ENCODE measurements at regions not wholly inside any gene's neighbourhood (a gene's known extent, or its start where the extent isn't known, plus 50 kb on each side); places are given as distances from the start of the nearest gene placed in this dataset.
A peak's percentile ranks its signal among the peaks of the same experiment; 100 is the strongest.

- DNase-seq (ENCODE audit: insufficient read length, low spot score) (no peak), FAIRE-seq (no peak)
- TF ChIP-seq POLR2A (IDR thresholded peaks at IDR 0.05; ENCODE audit: low read depth, low read length) = no peak
Measured at GRCh38 chr11:15800111-15800800, 556.1 kb downstream of the SOX6 start.

- no peak for FAIRE-seq
- TF ChIP-seq POLR2A (IDR thresholded peaks at IDR 0.05; ENCODE audit: low read depth, low read length) = no peak
Measured at GRCh38 chr11:15801126-15801525, 555.2 kb downstream of the SOX6 start.

GRCh38 chr11:15801616-15802015 is 554.7 kb downstream of the SOX6 start:
- no peak for TF ChIP-seq POLR2A (IDR thresholded peaks at IDR 0.05; ENCODE audit: low read depth, low read length)
- FAIRE-seq = no peak
- DNase-seq (ENCODE audit: insufficient read length, low spot score) = no peak

More at GRCh38 chr11:15801126-15801525, 555.2 kb downstream of the SOX6 start:
- DNase-seq (ENCODE audit: insufficient read length, low spot score) = no peak

- DNase-seq (ENCODE audit: insufficient read length, low spot score) (no peak), FAIRE-seq (no peak)
- TF ChIP-seq POLR2A (IDR thresholded peaks at IDR 0.05; ENCODE audit: low read depth, low read length) = no peak
Measured at GRCh38 chr11:15805726-15806125, 550.6 kb downstream of the SOX6 start.

GRCh38 chr11:15806217-15806616 is 550.1 kb downstream of the SOX6 start:
- no peak for FAIRE-seq
- no peak for DNase-seq (ENCODE audit: insufficient read length, low spot score)

GRCh38 chr11:15807827-15808226 is 548.5 kb downstream of the SOX6 start:
- no peak for TF ChIP-seq POLR2A (IDR thresholded peaks at IDR 0.05; ENCODE audit: low read depth, low read length)
- no peak for FAIRE-seq
- no peak for DNase-seq (ENCODE audit: insufficient read length, low spot score)

More at GRCh38 chr11:15806217-15806616, 550.1 kb downstream of the SOX6 start:
- no peak for TF ChIP-seq POLR2A (IDR thresholded peaks at IDR 0.05; ENCODE audit: low read depth, low read length)

GRCh38 chr11:15810082-15810481 is 546.3 kb downstream of the SOX6 start:
- no peak for TF ChIP-seq POLR2A (IDR thresholded peaks at IDR 0.05; ENCODE audit: low read depth, low read length)
- DNase-seq (ENCODE audit: insufficient read length, low spot score) = no peak
- FAIRE-seq = no peak

GRCh38 chr11:15810525-15810924 is 545.8 kb downstream of the SOX6 start:
- TF ChIP-seq POLR2A (IDR thresholded peaks at IDR 0.05; ENCODE audit: low read depth, low read length) = no peak
- DNase-seq (ENCODE audit: insufficient read length, low spot score) (no peak), FAIRE-seq (no peak)

- no peak for FAIRE-seq
Measured at GRCh38 chr11:15815246-15816195, 540.8 kb downstream of the SOX6 start.

GRCh38 chr11:15816260-15816871 is 540.0 kb downstream of the SOX6 start:
- no peak for TF ChIP-seq POLR2A (IDR thresholded peaks at IDR 0.05; ENCODE audit: low read depth, low read length)
- no peak for DNase-seq (ENCODE audit: insufficient read length, low spot score)
- no peak for FAIRE-seq

More at GRCh38 chr11:15815246-15816195, 540.8 kb downstream of the SOX6 start:
- DNase-seq (ENCODE audit: insufficient read length, low spot score) = no peak
- TF ChIP-seq POLR2A (IDR thresholded peaks at IDR 0.05; ENCODE audit: low read depth, low read length) = no peak

GRCh38 chr11:15817001-15817400 is 539.3 kb downstream of the SOX6 start:
- TF ChIP-seq POLR2A (IDR thresholded peaks at IDR 0.05; ENCODE audit: low read depth, low read length) = no peak
- FAIRE-seq (no peak), DNase-seq (ENCODE audit: insufficient read length, low spot score) (no peak)

- FAIRE-seq = no peak
- TF ChIP-seq POLR2A (IDR thresholded peaks at IDR 0.05; ENCODE audit: low read depth, low read length) = no peak
Measured at GRCh38 chr11:15818132-15818842, 538.1 kb downstream of the SOX6 start.

GRCh38 chr11:15819679-15820286 is 536.6 kb downstream of the SOX6 start:
- FAIRE-seq (peak; percentile 48), DNase-seq (ENCODE audit: insufficient read length, low spot score) (peak; percentile 40)
- TF ChIP-seq POLR2A (IDR thresholded peaks at IDR 0.05; ENCODE audit: low read depth, low read length) = no peak

More at GRCh38 chr11:15818132-15818842, 538.1 kb downstream of the SOX6 start:
- no peak for DNase-seq (ENCODE audit: insufficient read length, low spot score)

Measured in H54 (cell line).